ENCODE measurements at regions not wholly inside any gene's neighbourhood (a gene's known extent, or its start where the extent isn't known, plus 50 kb on each side); places are given as distances from the start of the nearest gene placed in this dataset.

DNA sequence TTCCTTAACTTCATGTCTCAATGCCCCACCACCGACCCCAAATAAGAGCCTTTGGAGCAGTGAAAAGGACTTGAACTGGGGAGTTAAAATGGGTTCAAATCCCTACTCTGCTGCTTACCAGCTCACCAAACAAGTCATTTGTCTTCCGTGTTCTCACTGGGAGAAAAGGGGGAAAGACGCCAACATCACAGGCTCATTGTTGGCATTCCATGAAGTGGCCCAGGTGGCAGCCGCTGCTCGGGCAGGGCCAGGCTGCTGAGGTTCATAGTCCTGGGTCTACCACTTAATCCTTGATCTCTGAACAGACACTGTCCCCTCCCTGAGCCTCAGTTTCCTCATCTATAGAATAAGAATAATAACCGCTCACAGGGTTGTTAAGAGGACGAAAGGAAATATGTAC lies 103.0 kb downstream of the APOB start:
- no peak overlapping the region for H3K27ac ChIP-seq (ENCODE audit: low read depth in 1 of 2, low read length in 1 of 2)
- H3K4me1 ChIP-seq (ENCODE audit: control insufficient read depth in 5 of 5, insufficient read depth in 5 of 5, low read length in 5 of 5): no peaks in the 10 kb centered on the region
- TF ChIP-seq CTCF (IDR thresholded peaks at IDR 0.05; ENCODE audit: control extremely low read depth, extremely low read depth): no peak
- no peak for DNase-seq
- no peaks in the 10 kb centered on the region for H3K36me3 ChIP-seq (ENCODE audit: control insufficient read depth in 4 of 4, insufficient read depth in 4 of 4, low read length in 4 of 4)
- 85 to 90% methylated on average over 7 of the region's 7 CpGs for WGBS, 2 donors
- no peak overlapping the region for H3K9ac ChIP-seq (ENCODE audit: insufficient read depth in 1 of 2, low read length in 2 of 2)
- no peak for ATAC-seq (ENCODE audit: insufficient read depth, low FRiP score)
- H3K4me3 ChIP-seq: no peak overlapping the region
- H3K27me3 ChIP-seq (ENCODE audit: control insufficient read depth in 3 of 3, insufficient read depth in 3 of 3, low read length in 2 of 3): peaks cover 0 to 8% (median 2%) of the 10 kb centered on the region in 3 donors
- H3K9me3 ChIP-seq (ENCODE audit: control insufficient read depth in 4 of 4, insufficient read depth in 3 of 4, low read length in 3 of 4): peaks cover 0 to 3% (median 0%) of the 10 kb centered on the region in 4 donors

- DNase-seq: no peak
- no peak overlapping the region for H3K27ac ChIP-seq (ENCODE audit: low read depth in 1 of 2, low read length in 1 of 2)
- H3K27me3 ChIP-seq (ENCODE audit: control insufficient read depth in 3 of 3, insufficient read depth in 3 of 3, low read length in 2 of 3): peaks cover 0 to 8% (median 2%) of the 10 kb centered on the region in 3 donors
- H3K4me3 ChIP-seq: no peak overlapping the region
- no peaks in the 10 kb centered on the region for H3K36me3 ChIP-seq (ENCODE audit: control insufficient read depth in 4 of 4, insufficient read depth in 4 of 4, low read length in 4 of 4)
- peaks cover 0 to 4% (median 0%) of the 10 kb centered on the region in 4 donors for H3K9me3 ChIP-seq (ENCODE audit: control insufficient read depth in 4 of 4, insufficient read depth in 3 of 4, low read length in 3 of 4)
- H3K9ac ChIP-seq (ENCODE audit: insufficient read depth in 1 of 2, low read length in 2 of 2): no peak overlapping the region
- no peaks in the 10 kb centered on the region for H3K4me1 ChIP-seq (ENCODE audit: control insufficient read depth in 5 of 5, insufficient read depth in 5 of 5, low read length in 5 of 5)
- no peak for ATAC-seq (ENCODE audit: insufficient read depth, low FRiP score)
- TF ChIP-seq CTCF (IDR thresholded peaks at IDR 0.05; ENCODE audit: control extremely low read depth, extremely low read depth): no peak
- WGBS, 2 donors: 76 to 82% methylated on average over 13 of the region's 13 CpGs
Observed at GRCh38 chr2:20939931-20940795, 103.7 kb downstream of the APOB start.

DNA sequence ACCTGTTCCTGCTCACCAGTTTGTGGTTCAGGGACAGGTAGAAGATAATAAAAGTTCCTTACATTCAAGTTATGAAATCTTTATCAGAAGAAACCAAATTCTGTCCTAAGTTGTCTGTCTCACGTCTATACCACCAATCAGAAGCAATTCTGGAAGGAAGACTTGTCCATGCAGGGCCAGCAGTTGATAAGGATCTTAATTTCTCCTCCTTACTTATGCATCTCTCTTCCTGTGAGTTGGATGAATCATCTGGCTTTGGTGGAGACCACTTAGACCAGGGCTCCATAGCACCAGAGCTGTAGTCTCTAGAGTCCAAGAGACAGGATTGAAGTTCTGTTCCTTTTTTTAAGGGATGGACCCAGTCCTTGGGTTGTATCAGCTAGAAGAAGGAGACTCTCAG lies 106.5 kb downstream of the APOB start:
- WGBS, 2 donors: 54 to 55% methylated on average over 1 of the region's 1 CpG
- no peak for ATAC-seq (ENCODE audit: insufficient read depth, low FRiP score)

More for the DNA sequence above, 106.5 kb downstream of the APOB start:
- H3K4me1 ChIP-seq (ENCODE audit: control insufficient read depth in 5 of 5, insufficient read depth in 5 of 5, low read length in 5 of 5): peaks cover 0 to 1% (median 0%) of the 10 kb centered on the region in 5 donors
- H3K27ac ChIP-seq (ENCODE audit: low read depth in 1 of 2, low read length in 1 of 2): no peak overlapping the region
- no peak overlapping the region for H3K9ac ChIP-seq (ENCODE audit: insufficient read depth in 1 of 2, low read length in 2 of 2)
- H3K4me3 ChIP-seq: no peak overlapping the region
- TF ChIP-seq CTCF (IDR thresholded peaks at IDR 0.05; ENCODE audit: control extremely low read depth, extremely low read depth): no peak
- peaks cover 0 to 13% (median 4%) of the 10 kb centered on the region in 3 donors for H3K27me3 ChIP-seq (ENCODE audit: control insufficient read depth in 3 of 3, insufficient read depth in 3 of 3, low read length in 2 of 3)
- H3K36me3 ChIP-seq (ENCODE audit: control insufficient read depth in 4 of 4, insufficient read depth in 4 of 4, low read length in 4 of 4): no peaks in the 10 kb centered on the region
- H3K9me3 ChIP-seq (ENCODE audit: control insufficient read depth in 4 of 4, insufficient read depth in 3 of 4, low read length in 3 of 4): peaks cover 0 to 4% (median 0%) of the 10 kb centered on the region in 4 donors
- no peak for DNase-seq
